Panc1 (cell line): ENCODE measurements at regions not wholly inside any gene's neighbourhood (a gene's known extent, or its start where the extent isn't known, plus 50 kb on each side); places are given as distances from the start of the nearest gene placed in this dataset.
"Not testable (repeated sequence)": the region's sequence is repeated elsewhere in the genome, so short reads cannot be mapped to it uniquely, and the experiment has no call there.

Experiments
- ATAC-seq: fragments of 200-7000 bp; cut with Tn5 transposase; 2 replicates; pipeline ENCODE4 v1.9.1; 2020; ENCODE audit warnings: mild to moderate bottlenecking, moderate library complexity
- BruUV-seq: library from RNA; stranded (reverse); fragments of 400-500 nt; replicated peaks from 2 replicates; lab custom pipeline; 2021; lab: Mats Ljungman, UMichigan
- CTCF ChIA-PET: fragments of 300-600 bp; sonication (Branson Sonifier 250); formaldehyde crosslinking; loops from one replicate; lab custom pipeline; 2022; ENCODE audit warnings: antibody characterized with exemption; lab: Charles Lee
- POLR2A ChIA-PET: fragments of 300-600 bp; sonication (Branson Sonifier 250); formaldehyde crosslinking; loops from one replicate; lab custom pipeline; 2022; ENCODE audit warnings: antibody characterized with exemption; lab: Charles Lee
- DNase-seq: peaks from one replicate; pipeline ENCODE4 v3.0.0-alpha.2; 2010; ENCODE audit warnings: low read depth, low spot score
- H3K27ac ChIP-seq: 2 replicates; pipeline ENCODE4 v1.5.1; 2011; ENCODE audit warnings: mild to moderate bottlenecking, low read length, inconsistent platforms
- H3K27me3 ChIP-seq: fragments of 200-500 bp; sonication (Bioruptor generic); 2 replicates; pipeline ENCODE4 v1.6.0; 2014; ENCODE audit warnings: low read length, inconsistent platforms; ENCODE audit not compliant: control insufficient read depth, insufficient read depth
- H3K36me3 ChIP-seq: fragments of 200-500 bp; sonication (Bioruptor generic); 2 replicates; pipeline ENCODE4 v1.5.1; 2014; ENCODE audit warnings: inconsistent platforms, mild to moderate bottlenecking, low read length, moderate library complexity; ENCODE audit not compliant: control insufficient read depth, insufficient read depth
- H3K4me1 ChIP-seq: 2 replicates; pipeline ENCODE4 v1.5.1; 2011; ENCODE audit warnings: inconsistent platforms, mild to moderate bottlenecking, low read length, moderate library complexity; ENCODE audit not compliant: control insufficient read depth, insufficient read depth
- H3K4me3 ChIP-seq, 2 experiments: 2 replicates each; pipeline ENCODE4 v1.5.1; 2011 to 2012; ENCODE audit warnings: low read depth in 2 of 2, low read length in 2 of 2, mild to moderate bottlenecking in 2 of 2, inconsistent platforms in 1 of 2, moderate library complexity in 1 of 2
- H3K9me3 ChIP-seq: fragments of 200-500 bp; sonication (Bioruptor generic); 2 replicates; pipeline ENCODE4 v1.5.1; 2014; ENCODE audit warnings: low read depth, mild to moderate bottlenecking, inconsistent platforms, low read length, moderate library complexity; ENCODE audit not compliant: control insufficient read depth, insufficient read depth
- POLR2AphosphoS5 ChIP-seq: IDR thresholded peaks from 2 replicates; pipeline ENCODE4 v1.6.1; 2012; ENCODE audit warnings: mild to moderate bottlenecking, low read depth, low read length, moderate library complexity
- SIN3A ChIP-seq: IDR thresholded peaks from 2 replicates; pipeline ENCODE4 v1.6.1; 2012; ENCODE audit warnings: low read depth, mild to moderate bottlenecking, low read length, moderate library complexity, borderline replicate concordance; ENCODE audit not compliant: insufficient read depth
- TCF7L2 ChIP-seq: IDR thresholded peaks from 2 replicates; pipeline ENCODE4 v1.6.1; 2011; ENCODE audit warnings: mild to moderate bottlenecking, low read depth, low read length, inconsistent platforms
- in situ Hi-C: cut with HindIII; loops from 2 replicates; pipeline ENCODE4 v1.10.0; 2016; ENCODE audit warnings: low sequenced_read_pairs, low pct_unique_long_range_greater_than_20kb
- intact Hi-C: fragments of 100-400 bp; cut with micrococcal nuclease; formaldehyde crosslinking; loops from one replicate; pipeline ENCODE4 v1.10.0; 2022; ENCODE audit not compliant: unreplicated experiment
- TF ChIP-seq, protein P1 (sequence below), 2 experiments: IDR thresholded peaks; 2 replicates each; pipeline ENCODE4 v1.6.1; 2011 to 2012; ENCODE audit warnings: low read depth in 2 of 2, control low read depth in 1 of 2, low read length in 1 of 2, mild to moderate bottlenecking in 1 of 2, moderate library complexity in 1 of 2; ENCODE audit not compliant: insufficient read depth in 1 of 2
- TF ChIP-seq, protein P2 (sequence below): fragments of 450-650 bp; IDR thresholded peaks from 2 replicates; pipeline ENCODE4 v1.5.1; 2017; ENCODE audit warnings: mild to moderate bottlenecking

DNA sequence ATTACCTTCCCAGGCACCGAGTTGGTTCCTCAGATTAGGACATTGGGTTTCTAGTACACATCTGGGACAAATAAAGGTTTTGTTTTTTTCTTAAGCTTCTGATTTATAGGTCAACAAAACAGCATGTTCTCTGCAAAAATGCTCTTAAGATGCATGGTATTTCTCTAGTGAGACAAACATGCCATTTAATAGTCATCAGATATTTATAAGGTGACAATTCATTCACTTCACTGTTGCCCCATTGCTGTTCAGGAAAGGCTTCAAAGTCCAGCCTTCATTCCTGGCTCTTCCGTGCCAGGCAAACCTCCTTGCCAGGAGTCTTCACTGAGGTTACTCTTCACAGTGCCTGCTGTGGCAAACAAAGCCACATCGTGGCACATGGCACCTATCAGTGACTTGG is 156.3 kb upstream of the FNDC3A start:
- ChIA-PET POLR2A (no interaction called here), CTCF (no interaction called here)
- no peak for TF ChIP-seq TCF7L2
- TF ChIP-seq POLR2AphosphoS5, result no peak
- TF ChIP-seq, protein P1, sequence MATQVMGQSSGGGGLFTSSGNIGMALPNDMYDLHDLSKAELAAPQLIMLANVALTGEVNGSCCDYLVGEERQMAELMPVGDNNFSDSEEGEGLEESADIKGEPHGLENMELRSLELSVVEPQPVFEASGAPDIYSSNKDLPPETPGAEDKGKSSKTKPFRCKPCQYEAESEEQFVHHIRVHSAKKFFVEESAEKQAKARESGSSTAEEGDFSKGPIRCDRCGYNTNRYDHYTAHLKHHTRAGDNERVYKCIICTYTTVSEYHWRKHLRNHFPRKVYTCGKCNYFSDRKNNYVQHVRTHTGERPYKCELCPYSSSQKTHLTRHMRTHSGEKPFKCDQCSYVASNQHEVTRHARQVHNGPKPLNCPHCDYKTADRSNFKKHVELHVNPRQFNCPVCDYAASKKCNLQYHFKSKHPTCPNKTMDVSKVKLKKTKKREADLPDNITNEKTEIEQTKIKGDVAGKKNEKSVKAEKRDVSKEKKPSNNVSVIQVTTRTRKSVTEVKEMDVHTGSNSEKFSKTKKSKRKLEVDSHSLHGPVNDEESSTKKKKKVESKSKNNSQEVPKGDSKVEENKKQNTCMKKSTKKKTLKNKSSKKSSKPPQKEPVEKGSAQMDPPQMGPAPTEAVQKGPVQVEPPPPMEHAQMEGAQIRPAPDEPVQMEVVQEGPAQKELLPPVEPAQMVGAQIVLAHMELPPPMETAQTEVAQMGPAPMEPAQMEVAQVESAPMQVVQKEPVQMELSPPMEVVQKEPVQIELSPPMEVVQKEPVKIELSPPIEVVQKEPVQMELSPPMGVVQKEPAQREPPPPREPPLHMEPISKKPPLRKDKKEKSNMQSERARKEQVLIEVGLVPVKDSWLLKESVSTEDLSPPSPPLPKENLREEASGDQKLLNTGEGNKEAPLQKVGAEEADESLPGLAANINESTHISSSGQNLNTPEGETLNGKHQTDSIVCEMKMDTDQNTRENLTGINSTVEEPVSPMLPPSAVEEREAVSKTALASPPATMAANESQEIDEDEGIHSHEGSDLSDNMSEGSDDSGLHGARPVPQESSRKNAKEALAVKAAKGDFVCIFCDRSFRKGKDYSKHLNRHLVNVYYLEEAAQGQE (IDR thresholded peaks at IDR 0.05; ENCODE audit: insufficient read depth in 1 of 2, low read depth in 2 of 2, low read length in 1 of 2), result no peak
- TF ChIP-seq, protein P2, sequence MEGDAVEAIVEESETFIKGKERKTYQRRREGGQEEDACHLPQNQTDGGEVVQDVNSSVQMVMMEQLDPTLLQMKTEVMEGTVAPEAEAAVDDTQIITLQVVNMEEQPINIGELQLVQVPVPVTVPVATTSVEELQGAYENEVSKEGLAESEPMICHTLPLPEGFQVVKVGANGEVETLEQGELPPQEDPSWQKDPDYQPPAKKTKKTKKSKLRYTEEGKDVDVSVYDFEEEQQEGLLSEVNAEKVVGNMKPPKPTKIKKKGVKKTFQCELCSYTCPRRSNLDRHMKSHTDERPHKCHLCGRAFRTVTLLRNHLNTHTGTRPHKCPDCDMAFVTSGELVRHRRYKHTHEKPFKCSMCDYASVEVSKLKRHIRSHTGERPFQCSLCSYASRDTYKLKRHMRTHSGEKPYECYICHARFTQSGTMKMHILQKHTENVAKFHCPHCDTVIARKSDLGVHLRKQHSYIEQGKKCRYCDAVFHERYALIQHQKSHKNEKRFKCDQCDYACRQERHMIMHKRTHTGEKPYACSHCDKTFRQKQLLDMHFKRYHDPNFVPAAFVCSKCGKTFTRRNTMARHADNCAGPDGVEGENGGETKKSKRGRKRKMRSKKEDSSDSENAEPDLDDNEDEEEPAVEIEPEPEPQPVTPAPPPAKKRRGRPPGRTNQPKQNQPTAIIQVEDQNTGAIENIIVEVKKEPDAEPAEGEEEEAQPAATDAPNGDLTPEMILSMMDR, result no peak
- no peak for TF ChIP-seq SIN3A
- H3K9me3 ChIP-seq, result no peaks in the 10 kb centered on the region
- BruUV-seq, result no TSS peak
- intact Hi-C loops, result loop anchor here (5.0 kb wide), 1 partner anchor 133 kb away; no protein-coding TSS in a partner anchor
- in situ Hi-C loops, result no loop called here
- no peaks in the 10 kb centered on the region for H3K27me3 ChIP-seq
- DNase-seq (no peak), ATAC-seq (no peak)
- no peaks in the 10 kb centered on the region for H3K4me1 ChIP-seq
- no peak overlapping the region for H3K27ac ChIP-seq
- no peak overlapping the region for H3K4me3 ChIP-seq
- H3K36me3 ChIP-seq, result no peaks in the 10 kb centered on the region

DNA sequence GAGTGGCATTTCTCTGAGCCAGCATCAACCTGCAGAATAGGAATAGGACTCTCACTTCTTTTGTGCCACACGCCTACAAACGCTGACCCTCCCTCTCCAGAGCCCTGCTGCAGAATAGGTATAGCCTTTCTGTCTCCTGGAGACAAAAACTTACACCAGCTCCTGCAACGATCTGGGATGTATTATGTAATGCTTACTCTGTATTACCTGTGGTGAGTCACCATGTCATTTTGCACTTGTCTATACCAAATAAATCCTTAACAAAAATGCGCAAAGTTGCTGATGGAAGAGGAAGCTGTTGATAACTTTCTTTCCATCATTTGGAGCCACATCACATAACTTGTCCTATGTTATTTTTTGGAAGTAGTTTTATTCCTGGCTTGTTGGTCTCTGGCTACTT is 155.8 kb upstream of the FNDC3A start:
- POLR2A ChIA-PET, result no interaction called here

DNA sequence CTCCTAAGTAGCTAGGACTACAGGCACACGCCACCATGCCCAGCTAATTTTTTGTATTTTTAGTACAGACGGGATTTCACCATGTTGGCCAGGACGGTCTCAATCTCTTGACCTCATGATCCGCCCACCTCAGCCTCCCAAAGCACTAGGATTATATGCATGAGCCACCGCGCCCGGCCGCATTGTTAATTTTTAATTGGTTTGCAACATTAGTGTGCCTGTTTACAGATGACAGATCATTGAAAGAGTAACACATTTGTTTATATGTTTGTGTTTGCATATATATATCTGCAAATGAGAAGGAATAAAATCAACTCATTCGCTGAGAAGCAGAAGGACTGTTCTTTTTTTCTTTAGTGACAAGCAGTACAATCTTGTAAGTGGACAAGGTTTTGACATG is 152.2 kb upstream of the FNDC3A start:
- DNase-seq, result not testable (repeated sequence)

More for the DNA sequence above, 155.8 kb upstream of the FNDC3A start:
- no peaks in the 10 kb centered on the region for H3K4me1 ChIP-seq
- H3K27ac ChIP-seq, result no peak overlapping the region
- in situ Hi-C loops, result no loop called here
- ATAC-seq, result no peak
- no peak overlapping the region for H3K4me3 ChIP-seq
- H3K9me3 ChIP-seq, result no peaks in the 10 kb centered on the region
- no peaks in the 10 kb centered on the region for H3K27me3 ChIP-seq
- no peak for DNase-seq
- no TSS peak for BruUV-seq
- TF ChIP-seq, protein P1 (IDR thresholded peaks at IDR 0.05; ENCODE audit: insufficient read depth in 1 of 2, low read depth in 2 of 2, low read length in 1 of 2), result no peak
- TF ChIP-seq SIN3A (no peak), POLR2AphosphoS5 (no peak), TCF7L2 (no peak)
- TF ChIP-seq, protein P2, result no peak
- H3K36me3 ChIP-seq, result no peaks in the 10 kb centered on the region
- intact Hi-C loops, result loop anchor here (5.0 kb wide), 1 partner anchor 132 kb away; no protein-coding TSS in a partner anchor
- CTCF ChIA-PET, result no interaction called here

More for the DNA sequence above, 152.2 kb upstream of the FNDC3A start:
- H3K4me3 ChIP-seq, in situ Hi-C loops, H3K9me3 ChIP-seq, CTCF ChIA-PET, intact Hi-C loops, H3K36me3 ChIP-seq, H3K4me1 ChIP-seq, H3K27ac ChIP-seq, BruUV-seq, POLR2A ChIA-PET, H3K27me3 ChIP-seq, ATAC-seq: not testable (repeated sequence)
